C4-2B (cell line): ENCODE measurements at regions not wholly inside any gene's neighbourhood (a gene's known extent, or its start where the extent isn't known, plus 50 kb on each side); places are given as distances from the start of the nearest gene placed in this dataset.

Experiments
- H3K27ac ChIP-seq: fragments of 450-650 bp; 2 replicates; pipeline ENCODE4 v1.5.1; 2017
- ZFX ChIP-seq: fragments of 450-650 bp; IDR thresholded peaks from 2 replicates; pipeline ENCODE4 v1.6.1; 2017
- TF ChIP-seq, protein P1 (sequence below): fragments of 450-650 bp; conservative IDR thresholded peaks from 2 replicates; pipeline ENCODE4 v1.5.1; 2017; ENCODE audit warnings: mild to moderate bottlenecking

DNA sequence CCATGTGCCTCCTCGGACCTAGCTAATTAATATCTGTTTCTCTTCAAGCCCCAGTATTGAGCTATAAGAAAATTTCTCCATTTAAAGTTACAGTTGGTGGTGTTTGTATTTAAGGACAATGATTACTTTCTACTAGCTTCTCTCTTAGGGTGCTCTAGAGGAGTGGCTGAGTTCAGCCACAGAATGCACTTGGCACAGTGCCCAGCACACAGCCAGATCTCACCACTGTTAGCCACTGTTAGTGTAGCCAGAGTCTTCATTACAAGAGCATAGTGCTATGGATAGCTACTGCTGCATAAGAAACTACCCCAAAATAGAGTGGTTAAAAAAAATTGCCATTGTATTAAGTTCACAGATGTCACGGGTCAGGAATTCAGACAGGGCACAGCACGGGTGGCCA lies 421.3 kb downstream of the BCOR start:
- TF ChIP-seq, protein P1, sequence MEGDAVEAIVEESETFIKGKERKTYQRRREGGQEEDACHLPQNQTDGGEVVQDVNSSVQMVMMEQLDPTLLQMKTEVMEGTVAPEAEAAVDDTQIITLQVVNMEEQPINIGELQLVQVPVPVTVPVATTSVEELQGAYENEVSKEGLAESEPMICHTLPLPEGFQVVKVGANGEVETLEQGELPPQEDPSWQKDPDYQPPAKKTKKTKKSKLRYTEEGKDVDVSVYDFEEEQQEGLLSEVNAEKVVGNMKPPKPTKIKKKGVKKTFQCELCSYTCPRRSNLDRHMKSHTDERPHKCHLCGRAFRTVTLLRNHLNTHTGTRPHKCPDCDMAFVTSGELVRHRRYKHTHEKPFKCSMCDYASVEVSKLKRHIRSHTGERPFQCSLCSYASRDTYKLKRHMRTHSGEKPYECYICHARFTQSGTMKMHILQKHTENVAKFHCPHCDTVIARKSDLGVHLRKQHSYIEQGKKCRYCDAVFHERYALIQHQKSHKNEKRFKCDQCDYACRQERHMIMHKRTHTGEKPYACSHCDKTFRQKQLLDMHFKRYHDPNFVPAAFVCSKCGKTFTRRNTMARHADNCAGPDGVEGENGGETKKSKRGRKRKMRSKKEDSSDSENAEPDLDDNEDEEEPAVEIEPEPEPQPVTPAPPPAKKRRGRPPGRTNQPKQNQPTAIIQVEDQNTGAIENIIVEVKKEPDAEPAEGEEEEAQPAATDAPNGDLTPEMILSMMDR, result no peak
- TF ChIP-seq ZFX, result no peak
- H3K27ac ChIP-seq, result no peak overlapping the region

DNA sequence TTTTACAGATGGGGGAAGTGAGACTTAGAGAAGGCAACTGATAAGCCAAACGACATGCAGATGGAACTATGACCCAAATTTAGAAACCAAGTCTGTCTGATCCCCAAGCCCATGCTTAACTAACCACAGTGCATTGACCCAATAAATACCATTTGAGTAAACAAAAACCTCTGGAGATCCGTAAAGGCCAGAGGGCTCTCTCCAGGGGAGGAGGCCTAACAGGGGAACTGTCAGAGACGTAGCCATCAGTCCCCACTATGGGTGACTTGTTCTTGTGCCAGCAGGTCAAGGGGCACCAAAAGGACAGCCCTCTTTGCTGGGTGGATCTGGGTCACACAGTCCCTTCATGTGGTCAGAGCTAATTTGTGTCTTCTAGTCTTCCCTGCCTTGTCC lies 420.2 kb downstream of the BCOR start:
- TF ChIP-seq, protein P1, result no peak
- no peak for TF ChIP-seq ZFX
- no peak overlapping the region for H3K27ac ChIP-seq

DNA sequence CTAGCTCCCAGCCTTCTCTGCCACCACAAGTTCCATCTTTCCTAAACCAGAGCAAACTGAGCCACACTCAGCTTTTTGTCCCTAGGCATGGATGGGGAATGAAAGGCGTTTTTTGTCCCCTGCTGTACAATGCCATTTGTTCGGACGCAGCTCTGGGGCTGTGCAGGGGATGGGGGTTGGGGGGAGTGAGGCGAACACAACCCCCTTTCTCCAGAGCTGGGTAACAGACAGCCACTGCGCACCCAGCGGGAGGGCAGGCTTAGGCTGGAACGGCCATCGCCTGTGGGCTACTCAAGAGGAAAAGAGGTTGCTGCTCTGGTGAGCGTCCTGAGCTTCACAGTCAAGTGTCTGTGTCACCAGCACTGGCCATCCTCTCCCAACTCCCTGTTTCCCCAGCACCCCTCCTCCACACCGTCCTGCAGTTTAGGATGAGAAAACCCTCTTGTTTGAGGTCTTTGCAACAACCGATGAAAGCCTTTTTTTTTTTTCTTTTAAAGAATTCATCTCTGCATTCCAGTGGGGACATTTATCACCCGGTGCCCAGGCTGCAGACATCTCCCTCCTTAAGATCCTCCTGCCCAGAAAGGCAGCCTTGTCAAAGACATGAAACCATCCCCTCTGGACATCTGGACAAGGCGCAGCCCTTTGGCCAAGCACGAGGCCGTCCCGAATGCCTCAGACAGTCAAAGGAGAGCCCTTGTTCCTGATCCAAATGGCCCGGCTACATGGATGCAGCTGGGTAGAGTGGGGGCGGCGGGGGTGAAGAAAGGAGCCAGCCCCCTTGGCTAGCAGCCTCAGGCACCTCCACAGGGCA lies 419.6 kb downstream of the BCOR start:
- TF ChIP-seq, protein P1, result no peak
- TF ChIP-seq ZFX, result no peak
- H3K27ac ChIP-seq, result no peak overlapping the region

DNA sequence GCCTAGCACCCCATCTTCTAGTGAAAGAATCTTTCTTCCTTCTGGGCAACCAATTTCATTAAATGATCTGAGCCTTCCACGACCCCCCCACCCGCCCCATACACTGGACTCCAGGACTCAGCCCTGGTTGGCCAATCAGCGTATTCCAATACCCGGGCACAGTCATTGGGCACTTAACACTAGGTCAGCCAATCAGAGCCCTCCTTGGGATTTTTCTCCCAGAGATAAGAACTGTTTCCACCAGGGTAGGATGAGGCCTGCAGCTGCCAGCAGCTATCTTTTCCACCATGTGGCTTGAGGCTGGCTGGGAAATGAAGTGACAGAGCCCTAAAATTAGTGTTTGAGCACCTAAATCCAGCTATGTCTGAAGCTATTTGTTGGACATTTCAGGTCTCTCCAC lies 418.8 kb downstream of the BCOR start:
- no peak overlapping the region for H3K27ac ChIP-seq
- TF ChIP-seq, protein P1, result no peak
- TF ChIP-seq ZFX, result no peak

DNA sequence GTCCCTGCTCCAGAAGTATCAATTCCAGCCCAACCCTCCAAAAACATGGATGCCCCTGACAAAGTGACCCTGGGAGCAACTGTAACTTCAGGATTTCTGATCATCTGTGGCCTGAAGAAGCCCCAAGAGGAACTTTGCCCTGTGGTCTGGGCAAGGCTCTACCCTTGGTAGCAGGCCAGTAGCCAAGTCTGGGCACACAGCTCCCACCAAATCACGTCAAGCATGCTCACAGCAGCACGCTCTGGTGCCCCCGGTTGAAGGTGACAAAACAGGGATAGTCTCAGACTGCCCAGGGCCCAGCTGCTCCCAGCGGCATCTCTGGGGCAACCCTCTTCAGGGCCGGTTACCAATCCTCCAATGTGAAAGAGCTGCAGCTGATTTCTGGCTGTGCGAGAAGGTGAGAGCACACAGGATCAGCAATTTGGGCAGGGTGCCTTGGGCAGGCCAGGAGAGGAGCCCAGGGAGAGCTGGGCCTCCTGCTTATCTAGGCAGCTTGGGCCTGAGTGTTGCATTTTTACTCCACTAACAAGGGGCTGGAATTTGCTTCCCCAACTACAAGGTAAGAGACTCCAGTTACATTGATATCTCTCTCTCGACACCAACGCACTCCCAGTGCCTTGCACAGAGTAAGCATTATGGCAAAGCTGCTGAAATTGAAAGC lies 418.1 kb downstream of the BCOR start:
- TF ChIP-seq ZFX, result no peak
- TF ChIP-seq, protein P1, result no peak
- H3K27ac ChIP-seq, result no peak overlapping the region

DNA sequence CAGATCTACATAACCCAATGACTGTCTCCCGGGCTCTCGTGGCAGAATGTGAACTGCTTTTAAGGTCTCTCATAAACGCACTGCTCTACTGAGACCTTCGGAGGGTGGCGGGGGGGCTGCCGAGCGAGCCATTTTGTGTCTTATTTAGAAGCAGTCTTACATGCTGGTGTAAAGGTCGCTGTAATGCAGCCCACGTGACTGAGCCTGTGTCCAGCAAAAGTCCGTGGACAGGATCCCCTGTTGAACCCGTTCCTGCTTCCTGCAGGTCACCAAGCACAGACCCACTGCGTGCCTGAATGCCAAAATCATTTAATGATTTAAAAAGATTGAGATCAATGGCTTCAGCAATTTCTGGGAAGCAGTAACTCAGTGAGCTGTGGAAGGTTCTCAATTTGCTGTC lies 415.9 kb downstream of the BCOR start:
- no peak for TF ChIP-seq ZFX
- TF ChIP-seq, protein P1, result no peak
- no peak overlapping the region for H3K27ac ChIP-seq

DNA sequence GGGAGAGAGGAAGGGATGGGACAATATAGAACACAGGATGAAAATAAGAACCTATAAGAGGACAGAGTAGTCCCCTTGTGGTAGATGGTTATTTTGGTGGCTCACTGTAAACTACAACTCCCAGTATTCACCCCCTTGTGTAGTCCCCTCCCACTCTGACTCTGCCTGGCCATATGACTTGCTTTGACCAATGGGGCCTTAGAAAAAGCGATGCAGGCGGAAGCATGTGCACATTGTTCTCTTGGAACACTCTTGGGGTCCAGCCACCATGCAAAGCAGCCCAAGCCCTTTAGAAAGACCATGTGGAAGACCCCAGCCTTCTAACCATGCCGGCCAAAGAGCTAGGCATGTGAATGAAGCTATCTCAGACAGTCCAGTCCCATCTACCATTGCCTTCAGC lies 415.0 kb downstream of the BCOR start:
- TF ChIP-seq ZFX, result no peak
- TF ChIP-seq, protein P1, result no peak
- H3K27ac ChIP-seq, result no peak overlapping the region
